Astrocyte (in vitro differentiated cells and primary cell): ENCODE measurements at regions not wholly inside any gene's neighbourhood (a gene's known extent, or its start where the extent isn't known, plus 50 kb on each side); places are given as distances from the start of the nearest gene placed in this dataset.

ENCODE experiments used
- DNase-seq: peaks from one replicate; pipeline ENCODE4 v3.0.0-alpha.2; 2010; ENCODE audit warnings: low read depth
- FAIRE-seq: peaks from 2 replicates; lab custom pipeline; 2011; peaks lifted over from hg19 to GRCh38; lab: Jason Lieb, UNC
- H2AFZ ChIP-seq: 2 replicates; pipeline ENCODE4 v1.6.0; 2012; ENCODE audit warnings: low read depth, low read length, inconsistent platforms
- H3K27ac ChIP-seq: 2 replicates; pipeline ENCODE4 v1.5.1; 2011; ENCODE audit warnings: low read depth, low read length, inconsistent platforms
- H3K27me3 ChIP-seq: 2 replicates; pipeline ENCODE4 v1.6.0; 2011; ENCODE audit warnings: low read length, inconsistent platforms; ENCODE audit not compliant: insufficient read depth
- H3K36me3 ChIP-seq: 2 replicates; pipeline ENCODE4 v1.5.1; 2011; ENCODE audit warnings: low read length, inconsistent platforms; ENCODE audit not compliant: insufficient read depth
- H3K4me1 ChIP-seq: 2 replicates; pipeline ENCODE4 v1.5.1; 2011; ENCODE audit warnings: low read length, inconsistent platforms; ENCODE audit not compliant: insufficient read depth
- H3K4me2 ChIP-seq: 2 replicates; pipeline ENCODE4 v1.6.0; 2012; ENCODE audit warnings: low read length, inconsistent platforms
- H3K4me3 ChIP-seq: 2 replicates; pipeline ENCODE4 v1.5.1; 2011; ENCODE audit warnings: low read depth, mild to moderate bottlenecking, low read length, inconsistent platforms; ENCODE audit not compliant: insufficient read depth
- H3K79me2 ChIP-seq: 2 replicates; pipeline ENCODE4 v1.6.0; 2012; ENCODE audit warnings: mild to moderate bottlenecking, low read length, inconsistent platforms; ENCODE audit not compliant: insufficient read depth
- H3K9ac ChIP-seq: 2 replicates; pipeline ENCODE4 v1.6.0; 2012; ENCODE audit warnings: mild to moderate bottlenecking, low read length, inconsistent platforms
- H3K9me3 ChIP-seq: 2 replicates; pipeline ENCODE4 v1.5.1; 2012; ENCODE audit warnings: low read depth, mild to moderate bottlenecking, low read length, inconsistent platforms; ENCODE audit not compliant: insufficient read depth
- H4K20me1 ChIP-seq: 2 replicates; pipeline ENCODE4 v1.6.0; 2012; ENCODE audit warnings: low read length, inconsistent platforms; ENCODE audit not compliant: insufficient read depth
- H3K27ac Mint-ChIP-seq: one replicate; pipeline ENCODE4 v1.8.0; 2021; ENCODE audit warnings: mild to moderate bottlenecking, mixed read lengths; ENCODE audit not compliant: unreplicated experiment
- H3K27me3 Mint-ChIP-seq: one replicate; pipeline ENCODE4 v1.8.0; 2021; ENCODE audit warnings: low read depth, mixed read lengths; ENCODE audit not compliant: unreplicated experiment
- H3K36me3 Mint-ChIP-seq: one replicate; pipeline ENCODE4 v1.8.0; 2021; ENCODE audit warnings: low read depth, mixed read lengths; ENCODE audit not compliant: unreplicated experiment
- H3K4me1 Mint-ChIP-seq: one replicate; pipeline ENCODE4 v1.8.0; 2021; ENCODE audit warnings: low read depth, mixed read lengths; ENCODE audit not compliant: unreplicated experiment
- H3K4me3 Mint-ChIP-seq: one replicate; pipeline ENCODE4 v1.8.0; 2021; ENCODE audit warnings: mild to moderate bottlenecking, moderate library complexity, mixed read lengths; ENCODE audit not compliant: unreplicated experiment
- H3K9me3 Mint-ChIP-seq: one replicate; pipeline ENCODE4 v1.8.0; 2021; ENCODE audit warnings: mild to moderate bottlenecking, mixed read lengths; ENCODE audit not compliant: unreplicated experiment
- CTCF ChIP-seq: IDR thresholded peaks from 2 replicates; pipeline ENCODE4 v1.5.1; 2011; ENCODE audit warnings: low read depth, mild to moderate bottlenecking, inconsistent platforms, low read length, moderate library complexity; ENCODE audit not compliant: insufficient read depth
- EZH2 ChIP-seq: IDR thresholded peaks from 2 replicates; pipeline ENCODE4 v1.6.1; 2012; ENCODE audit warnings: mild to moderate bottlenecking, low read length, inconsistent platforms; ENCODE audit not compliant: insufficient read depth

GRCh38 chr16:80051040-80051439 lies 450.5 kb upstream of the MAF start:
- H3K9me3 Mint-ChIP-seq, result no peaks in the 10 kb centered on the region
- DNase-seq (no peak), FAIRE-seq (no peak)
- no peaks in the 10 kb centered on the region for H3K36me3 ChIP-seq
- H3K27me3 Mint-ChIP-seq, result no peaks in the 10 kb centered on the region
- H3K4me1 Mint-ChIP-seq, result peaks cover 2% of the 10 kb centered on the region
- no peak overlapping the region for H3K27ac Mint-ChIP-seq
- H4K20me1 ChIP-seq, result no peaks in the 10 kb centered on the region
- no peak for TF ChIP-seq EZH2
- no peak for TF ChIP-seq CTCF
- peaks cover 5% of the 10 kb centered on the region for H3K27me3 ChIP-seq
- H3K4me3 Mint-ChIP-seq, result no peak overlapping the region
- no peaks in the 10 kb centered on the region for H3K4me1 ChIP-seq
- no peak overlapping the region for H3K9ac ChIP-seq
- no peak overlapping the region for H2AFZ ChIP-seq
- no peaks in the 10 kb centered on the region for H3K79me2 ChIP-seq
- no peak overlapping the region for H3K27ac ChIP-seq
- no peak overlapping the region for H3K4me2 ChIP-seq
- no peaks in the 10 kb centered on the region for H3K36me3 Mint-ChIP-seq
- no peak overlapping the region for H3K4me3 ChIP-seq
- no peaks in the 10 kb centered on the region for H3K9me3 ChIP-seq

- H3K27me3 Mint-ChIP-seq, result peaks cover 4% of the 10 kb centered on the region
These were observed 447.7 kb upstream of the MAF start for GRCh38 chr16:80048250-80048649.

More at GRCh38 chr16:80048250-80048649, 447.7 kb upstream of the MAF start:
- FAIRE-seq, result no peak
- no peaks in the 10 kb centered on the region for H3K4me1 ChIP-seq
- H3K27me3 ChIP-seq, result peaks cover 16% of the 10 kb centered on the region
- no peak for DNase-seq
- no peak overlapping the region for H2AFZ ChIP-seq
- H3K4me3 Mint-ChIP-seq, result no peak overlapping the region
- TF ChIP-seq EZH2 (no peak), CTCF (no peak)
- no peaks in the 10 kb centered on the region for H3K36me3 Mint-ChIP-seq
- no peak overlapping the region for H3K27ac ChIP-seq
- H3K9me3 ChIP-seq, result no peaks in the 10 kb centered on the region
- H3K9me3 Mint-ChIP-seq, result no peaks in the 10 kb centered on the region
- H3K4me1 Mint-ChIP-seq, result peaks cover 4% of the 10 kb centered on the region
- no peak overlapping the region for H3K4me2 ChIP-seq
- no peaks in the 10 kb centered on the region for H3K36me3 ChIP-seq
- no peaks in the 10 kb centered on the region for H3K79me2 ChIP-seq
- H3K4me3 ChIP-seq, result no peak overlapping the region
- no peaks in the 10 kb centered on the region for H4K20me1 ChIP-seq
- no peak overlapping the region for H3K9ac ChIP-seq
- H3K27ac Mint-ChIP-seq, result no peak overlapping the region
